OCI-LY1 (cell line): ENCODE measurements at regions not wholly inside any gene's neighbourhood (a gene's known extent, or its start where the extent isn't known, plus 50 kb on each side); places are given as distances from the start of the nearest gene placed in this dataset.

ENCODE experiments used
- H2AFZ ChIP-seq: fragments of 200-600 bp; sonication (generic), shearing (Covaris generic); 2 replicates; pipeline ENCODE4 v1.6.0; 2014; ENCODE audit warnings: antibody characterized with exemption, mild to moderate bottlenecking, low read length
- H3F3A ChIP-seq: fragments of 200-600 bp; sonication (generic), shearing (Covaris generic); 2 replicates; pipeline ENCODE4 v1.6.0; 2014; ENCODE audit warnings: mild to moderate bottlenecking, antibody characterized with exemption, low read length, moderate library complexity; ENCODE audit not compliant: insufficient read depth
- H3K27ac ChIP-seq: fragments of 200-600 bp; sonication (generic); 2 replicates; pipeline ENCODE4 v1.5.1; 2014; ENCODE audit warnings: low read length, mixed run types, mild to moderate bottlenecking, low read depth; ENCODE audit not compliant: poor library complexity, severe bottlenecking
- H3K27me3 ChIP-seq: fragments of 200-600 bp; sonication (generic); 2 replicates; pipeline ENCODE4 v1.6.0; 2014; ENCODE audit warnings: antibody characterized with exemption, mild to moderate bottlenecking, low read length, moderate library complexity; ENCODE audit not compliant: insufficient read depth
- H3K36me3 ChIP-seq: fragments of 200-600 bp; sonication (generic); 2 replicates; pipeline ENCODE4 v1.6.1; 2014; ENCODE audit warnings: mild to moderate bottlenecking, antibody characterized with exemption, low read length, moderate library complexity, mixed read lengths; ENCODE audit not compliant: insufficient read depth
- H3K4me1 ChIP-seq: fragments of 200-600 bp; sonication (generic); 2 replicates; pipeline ENCODE4 v1.5.1; 2014; ENCODE audit warnings: mild to moderate bottlenecking, low read length, moderate library complexity; ENCODE audit not compliant: insufficient read depth, severe bottlenecking
- H3K4me2 ChIP-seq: fragments of 200-600 bp; sonication (generic), shearing (Covaris generic); 2 replicates; pipeline ENCODE4 v1.6.1; 2014; ENCODE audit warnings: low read length
- H3K4me3 ChIP-seq: fragments of 200-600 bp; sonication (generic); 2 replicates; pipeline ENCODE4 v1.5.1; 2014; ENCODE audit warnings: low read length, low read depth, mild to moderate bottlenecking, mixed read lengths; ENCODE audit not compliant: poor library complexity, severe bottlenecking
- H3K79me2 ChIP-seq: fragments of 200-600 bp; shearing (Covaris generic); 2 replicates; pipeline ENCODE4 v1.6.1; 2016; ENCODE audit warnings: mixed run types, low read length, mixed read lengths; ENCODE audit not compliant: insufficient read depth
- H3K9ac ChIP-seq: fragments of 200-600 bp; sonication (generic), shearing (Covaris generic); 2 replicates; pipeline ENCODE4 v1.6.1; 2014; ENCODE audit warnings: mild to moderate bottlenecking, low read length, mixed read lengths
- H3K9me2 ChIP-seq: fragments of 200-600 bp; sonication (generic), shearing (Covaris generic); 2 replicates; pipeline ENCODE4 v1.6.1; 2014; ENCODE audit warnings: low read depth, mild to moderate bottlenecking, low read length, mixed read lengths
- H3K9me3 ChIP-seq: fragments of 200-600 bp; shearing (Covaris generic); 2 replicates; pipeline ENCODE4 v1.6.1; 2014; ENCODE audit warnings: low read length, mixed read lengths
- H4K20me1 ChIP-seq: fragments of 200-600 bp; sonication (generic), shearing (Covaris generic); 2 replicates; pipeline ENCODE4 v1.6.0; 2016; ENCODE audit warnings: mild to moderate bottlenecking, low read length; ENCODE audit not compliant: insufficient read depth
- EZH2 ChIP-seq: fragments of 200-600 bp; sonication (generic), shearing (Covaris generic); IDR thresholded peaks from 2 replicates; pipeline ENCODE4 v1.8.0; 2017; ENCODE audit warnings: borderline replicate concordance, mixed run types, mild to moderate bottlenecking, antibody characterized with exemption, low read length, moderate library complexity, mixed read lengths
- TF ChIP-seq, protein P1 (sequence below): fragments of 200-600 bp; sonication (generic), shearing (Covaris generic); IDR thresholded peaks from 2 replicates; pipeline ENCODE4 v1.5.1; 2017; ENCODE audit warnings: mild to moderate bottlenecking, antibody characterized with exemption, low read length, moderate library complexity, mixed read lengths

DNA sequence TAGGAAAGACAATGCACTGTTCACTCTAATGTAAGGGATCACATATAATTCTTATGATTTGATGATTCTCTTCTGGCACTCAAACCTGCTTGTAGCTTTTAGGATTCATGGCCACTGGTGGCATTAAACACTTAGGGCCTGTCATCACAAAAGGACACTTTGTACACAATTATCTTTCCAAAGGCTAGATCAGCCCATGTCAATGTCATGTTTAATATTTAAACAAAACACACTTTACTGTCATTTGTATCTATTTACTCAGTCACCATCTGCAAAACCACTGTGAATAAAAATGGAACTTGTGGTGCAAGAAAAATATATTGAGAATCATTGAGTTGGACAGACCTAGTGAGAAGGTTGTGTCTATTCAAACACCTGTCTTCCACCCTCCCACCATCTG is 83.6 kb upstream of the TTC29 start:
- Histone ChIP-seq H3K4me2 (no peak overlapping the region), H3K4me3 (no peak overlapping the region), H3K79me2 (no peaks in the 10 kb centered on the region), H2AFZ (no peak overlapping the region), H3K27me3 (no peaks in the 10 kb centered on the region), H4K20me1 (no peaks in the 10 kb centered on the region), H3K27ac (no peak overlapping the region), H3K9me3 (no peaks in the 10 kb centered on the region), H3F3A (no peaks in the 10 kb centered on the region), H3K9me2 (no peaks in the 10 kb centered on the region), H3K4me1 (no peaks in the 10 kb centered on the region), H3K36me3 (no peaks in the 10 kb centered on the region), H3K9ac (no peak overlapping the region)
- TF ChIP-seq EZH2 = no peak
- TF ChIP-seq, protein P1, sequence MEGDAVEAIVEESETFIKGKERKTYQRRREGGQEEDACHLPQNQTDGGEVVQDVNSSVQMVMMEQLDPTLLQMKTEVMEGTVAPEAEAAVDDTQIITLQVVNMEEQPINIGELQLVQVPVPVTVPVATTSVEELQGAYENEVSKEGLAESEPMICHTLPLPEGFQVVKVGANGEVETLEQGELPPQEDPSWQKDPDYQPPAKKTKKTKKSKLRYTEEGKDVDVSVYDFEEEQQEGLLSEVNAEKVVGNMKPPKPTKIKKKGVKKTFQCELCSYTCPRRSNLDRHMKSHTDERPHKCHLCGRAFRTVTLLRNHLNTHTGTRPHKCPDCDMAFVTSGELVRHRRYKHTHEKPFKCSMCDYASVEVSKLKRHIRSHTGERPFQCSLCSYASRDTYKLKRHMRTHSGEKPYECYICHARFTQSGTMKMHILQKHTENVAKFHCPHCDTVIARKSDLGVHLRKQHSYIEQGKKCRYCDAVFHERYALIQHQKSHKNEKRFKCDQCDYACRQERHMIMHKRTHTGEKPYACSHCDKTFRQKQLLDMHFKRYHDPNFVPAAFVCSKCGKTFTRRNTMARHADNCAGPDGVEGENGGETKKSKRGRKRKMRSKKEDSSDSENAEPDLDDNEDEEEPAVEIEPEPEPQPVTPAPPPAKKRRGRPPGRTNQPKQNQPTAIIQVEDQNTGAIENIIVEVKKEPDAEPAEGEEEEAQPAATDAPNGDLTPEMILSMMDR = no peak

DNA sequence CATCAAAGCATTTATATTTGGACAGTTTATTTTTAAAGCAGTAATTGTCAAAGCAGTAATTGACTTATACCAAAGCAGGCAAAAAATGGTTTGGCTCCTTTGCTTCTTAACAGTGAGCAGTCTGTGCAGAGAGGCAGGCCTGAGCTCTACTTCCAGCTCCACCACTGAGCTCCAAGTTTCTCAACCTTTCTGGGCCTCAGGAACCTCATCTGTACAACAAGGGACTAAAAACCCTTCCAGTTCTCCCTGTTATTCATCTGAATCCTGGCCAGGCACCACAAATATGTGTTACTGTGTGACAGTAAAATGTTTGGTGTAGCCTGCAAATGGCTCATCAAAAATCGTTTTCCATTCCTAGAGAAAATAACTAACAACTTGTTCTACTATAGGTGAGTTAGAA is 88.7 kb upstream of the TTC29 start:
- H3K4me3 ChIP-seq = no peak overlapping the region
- TF ChIP-seq, protein P1 = no peak
- no peak for TF ChIP-seq EZH2
- H2AFZ ChIP-seq = no peak overlapping the region

DNA sequence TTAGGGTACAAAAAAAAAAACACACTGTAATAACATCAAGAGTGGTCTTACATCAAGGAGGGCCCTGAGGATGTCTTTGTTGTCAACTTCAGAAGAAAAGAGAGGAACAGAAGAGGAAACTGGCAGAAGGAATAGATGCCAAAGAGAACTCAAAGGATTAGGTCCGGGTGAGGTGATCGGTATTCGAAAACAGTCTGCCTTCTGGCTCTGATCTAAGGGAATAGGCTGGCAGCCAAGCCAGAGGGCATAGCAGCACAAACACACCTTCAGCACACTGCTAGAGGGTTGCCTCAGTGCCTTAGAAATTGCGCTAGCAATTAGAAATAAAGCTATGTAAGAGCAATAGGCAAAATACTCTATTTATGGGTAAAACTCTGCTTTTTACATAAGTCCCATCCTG is 91.4 kb upstream of the TTC29 start:
- no peaks in the 10 kb centered on the region for H3K27me3 ChIP-seq
- H3K36me3 ChIP-seq = no peaks in the 10 kb centered on the region
- no peak overlapping the region for H3K27ac ChIP-seq
- no peaks in the 10 kb centered on the region for H3K9me2 ChIP-seq
- no peaks in the 10 kb centered on the region for H3F3A ChIP-seq
- H3K4me3 ChIP-seq = no peak overlapping the region
- H4K20me1 ChIP-seq = no peaks in the 10 kb centered on the region
- H3K9me3 ChIP-seq = no peaks in the 10 kb centered on the region
- no peaks in the 10 kb centered on the region for H3K79me2 ChIP-seq
- H3K4me1 ChIP-seq = no peaks in the 10 kb centered on the region
- H2AFZ ChIP-seq = no peak overlapping the region
- no peak overlapping the region for H3K4me2 ChIP-seq
- H3K9ac ChIP-seq = no peak overlapping the region
- TF ChIP-seq EZH2 = no peak
- TF ChIP-seq, protein P1 = no peak

More for the DNA sequence above, 88.7 kb upstream of the TTC29 start:
- Histone ChIP-seq H3K27ac (no peak overlapping the region), H3K4me2 (no peak overlapping the region), H3K9me3 (no peaks in the 10 kb centered on the region), H3K79me2 (no peaks in the 10 kb centered on the region), H3K9me2 (no peaks in the 10 kb centered on the region), H3K27me3 (no peaks in the 10 kb centered on the region), H3K4me1 (no peaks in the 10 kb centered on the region), H4K20me1 (no peaks in the 10 kb centered on the region), H3K36me3 (no peaks in the 10 kb centered on the region), H3F3A (no peaks in the 10 kb centered on the region), H3K9ac (no peak overlapping the region)
